Neuronal stem cell (in vitro differentiated cells): ENCODE measurements at regions not wholly inside any gene's neighbourhood (a gene's known extent, or its start where the extent isn't known, plus 50 kb on each side); places are given as distances from the start of the nearest gene placed in this dataset.

ENCODE experiments used
- DNase-seq: peaks from one replicate; pipeline ENCODE4 v3.0.0-alpha.2; 2013; ENCODE audit warnings: low spot score
- H2AFZ ChIP-seq: one replicate; pipeline ENCODE4 v1.6.1; 2013; ENCODE audit warnings: mild to moderate bottlenecking, low read length, inconsistent platforms
- H2AK5ac ChIP-seq: 2 replicates; pipeline ENCODE4 v1.6.1; 2013; ENCODE audit warnings: low read depth, mild to moderate bottlenecking, inconsistent platforms, low read length, moderate library complexity, mixed read lengths
- H2BK120ac ChIP-seq: 2 replicates; pipeline ENCODE4 v1.6.1; 2013; ENCODE audit warnings: low read depth, mild to moderate bottlenecking, inconsistent platforms, low read length, moderate library complexity, mixed read lengths
- H2BK12ac ChIP-seq: one replicate; pipeline ENCODE4 v1.6.1; 2013; ENCODE audit warnings: low read length, inconsistent platforms
- H2BK15ac ChIP-seq: 2 replicates; pipeline ENCODE4 v1.6.1; 2013; ENCODE audit warnings: mild to moderate bottlenecking, low read length, inconsistent platforms, mixed read lengths
- H2BK5ac ChIP-seq: one replicate; pipeline ENCODE4 v1.6.1; 2013; ENCODE audit warnings: inconsistent platforms, mild to moderate bottlenecking, low read length, moderate library complexity
- H3K14ac ChIP-seq: one replicate; pipeline ENCODE4 v1.6.1; 2013; ENCODE audit warnings: low read length, inconsistent platforms
- H3K18ac ChIP-seq: 2 replicates; pipeline ENCODE4 v1.6.1; 2013; ENCODE audit warnings: low read length, inconsistent platforms
- H3K23ac ChIP-seq: 2 replicates; pipeline ENCODE4 v1.6.1; 2013; ENCODE audit warnings: low read depth, mild to moderate bottlenecking, mixed read lengths, low read length, inconsistent platforms; ENCODE audit not compliant: poor library complexity
- H3K27ac ChIP-seq: replicated peaks from 3 replicates; pipeline ENCODE4 v1.5.1; 2013; ENCODE audit warnings: low read length, inconsistent platforms
- H3K27me3 ChIP-seq, 3 experiments: 2 replicates each; pipeline ENCODE4 v1.6.1; 2013; ENCODE audit warnings: low read length in 3 of 3, mild to moderate bottlenecking in 2 of 3, inconsistent platforms in 1 of 3, low read depth in 1 of 3, mixed read lengths in 1 of 3, moderate library complexity in 1 of 3; ENCODE audit not compliant: control insufficient read depth in 3 of 3, insufficient read depth in 3 of 3
- H3K36me3 ChIP-seq, 2 donors: replicated peaks in 1 of 2; 2 replicates each; pipeline ENCODE4 v1.6.1; 2013; ENCODE audit warnings: low read length in 2 of 2; ENCODE audit not compliant: control insufficient read depth in 2 of 2, insufficient read depth in 2 of 2
- H3K4ac ChIP-seq: 2 replicates; pipeline ENCODE4 v1.6.1; 2013; ENCODE audit warnings: inconsistent platforms, mild to moderate bottlenecking, low read length, moderate library complexity
- H3K4me1 ChIP-seq, 2 donors: 1 replicate in 1 of 2; 2 replicates in 1 of 2; pipeline ENCODE4 v1.6.1; 2013; ENCODE audit warnings: low read length in 2 of 2, low read depth in 1 of 2; ENCODE audit not compliant: control insufficient read depth in 2 of 2, insufficient read depth in 1 of 2
- H3K4me2 ChIP-seq: one replicate; pipeline ENCODE4 v1.6.1; 2013; ENCODE audit warnings: mild to moderate bottlenecking, low read length, inconsistent platforms; ENCODE audit not compliant: insufficient read depth, poor library complexity, severe bottlenecking
- H3K4me3 ChIP-seq, 2 donors: 2 replicates each; pipeline ENCODE4 v1.5.1; 2013; ENCODE audit warnings: low read length in 2 of 2, mild to moderate bottlenecking in 2 of 2, inconsistent platforms in 1 of 2, moderate library complexity in 1 of 2
- H3K79me1 ChIP-seq: one replicate; pipeline ENCODE4 v1.6.1; 2013; ENCODE audit warnings: low read depth, mild to moderate bottlenecking, inconsistent platforms, low read length, moderate library complexity
- H3K9ac ChIP-seq: one replicate; pipeline ENCODE4 v1.6.1; 2013; ENCODE audit warnings: mild to moderate bottlenecking, low read depth, low read length, inconsistent platforms; ENCODE audit not compliant: poor library complexity
- H3K9me3 ChIP-seq, 2 donors: replicated peaks in 1 of 2; 2 replicates each; pipeline versions ENCODE3 to v1.6.1; 2013; ENCODE audit warnings: low read length in 2 of 2, mild to moderate bottlenecking in 2 of 2, inconsistent platforms in 1 of 2, low read depth in 1 of 2, mixed read lengths in 1 of 2, moderate library complexity in 1 of 2; ENCODE audit not compliant: control insufficient read depth in 2 of 2, insufficient read depth in 1 of 2
- H4K8ac ChIP-seq: one replicate; pipeline ENCODE4 v1.6.1; 2013; ENCODE audit warnings: low read depth, mild to moderate bottlenecking, inconsistent platforms, low read length, moderate library complexity
- H4K91ac ChIP-seq: one replicate; pipeline ENCODE4 v1.6.1; 2013; ENCODE audit warnings: low read length, low read depth, mild to moderate bottlenecking, inconsistent platforms; ENCODE audit not compliant: poor library complexity
- WGBS, 2 donors: extraction: QIAGEN DNeasy Blood & Tissue Kit; methylation state at CpG; one replicate each; pipeline ENCODE4 v1.1.7; 2013; ENCODE audit warnings: missing lambda C conversion rate in 2 of 2, mixed read lengths in 1 of 2; ENCODE audit not compliant: insufficient read length in 2 of 2, insufficient replicate concordance in 1 of 2; ENCODE audit errors: extremely low coverage in 2 of 2; 5-methylcytosine and 5-hydroxymethylcytosine counted together

DNA sequence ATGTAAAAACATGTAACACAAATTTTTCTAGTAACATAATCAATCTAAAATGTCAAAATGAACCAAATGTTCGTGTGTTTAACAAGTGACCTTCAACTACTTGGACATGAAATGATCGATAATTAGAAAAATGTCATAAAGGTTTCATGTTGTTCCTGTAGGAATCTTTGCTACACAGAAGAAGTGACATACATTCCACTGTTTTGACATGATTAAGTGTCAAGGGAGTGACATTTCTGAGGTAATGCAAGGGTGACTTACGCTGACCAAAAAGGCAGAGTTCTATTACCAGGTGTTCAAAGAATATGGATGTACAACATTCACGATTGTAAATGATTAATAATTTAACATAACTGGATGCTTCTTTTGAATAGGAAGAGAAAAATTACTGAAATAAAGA, 131.1 kb upstream of the ROBO1 start:
- H3K4ac ChIP-seq, result no peak overlapping the region
- no peak overlapping the region for H2BK12ac ChIP-seq
- no peak overlapping the region for H2BK5ac ChIP-seq
- no peaks in the 10 kb centered on the region for H3K36me3 ChIP-seq
- H3K27ac ChIP-seq, result no peak overlapping the region
- no peaks in the 10 kb centered on the region for H3K27me3 ChIP-seq
- H4K91ac ChIP-seq, result no peak overlapping the region
- H2BK15ac ChIP-seq, result no peak overlapping the region
- no peak overlapping the region for H3K18ac ChIP-seq
- H2BK120ac ChIP-seq, result no peak overlapping the region
- H3K9me3 ChIP-seq, result no peaks in the 10 kb centered on the region
- no CpG with 5 or more reads among the region's 4 CpGs for WGBS, 2 donors
- H4K8ac ChIP-seq, result no peak overlapping the region
- no peak overlapping the region for H3K4me2 ChIP-seq
- H3K9ac ChIP-seq, result no peak overlapping the region
- DNase-seq, result no peak
- no peak overlapping the region for H2AFZ ChIP-seq
- H3K4me3 ChIP-seq, result no peak overlapping the region
- H3K4me1 ChIP-seq, result no peaks in the 10 kb centered on the region
- no peak overlapping the region for H3K23ac ChIP-seq
- no peak overlapping the region for H3K14ac ChIP-seq
- H3K79me1 ChIP-seq, result no peaks in the 10 kb centered on the region
- no peak overlapping the region for H2AK5ac ChIP-seq

DNA sequence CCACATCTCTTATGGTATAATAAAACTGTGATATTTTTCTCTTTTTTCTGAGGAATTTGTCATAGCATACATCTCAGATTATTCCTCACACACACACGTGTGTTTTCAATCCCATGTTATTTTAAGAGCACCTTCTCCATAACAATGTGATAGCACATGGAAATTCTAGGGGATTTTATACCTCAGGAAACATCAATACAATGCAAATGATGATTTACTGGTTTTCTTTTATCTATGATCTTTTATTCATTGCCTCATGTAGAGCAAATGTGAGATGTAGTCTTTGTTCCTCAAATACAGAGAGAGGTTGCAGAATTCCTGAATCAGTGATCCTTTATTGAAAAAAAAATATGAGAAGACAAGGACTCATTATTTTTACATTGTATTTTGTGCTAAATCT, 128.3 kb upstream of the ROBO1 start:
- Histone ChIP-seq H3K14ac (no peak overlapping the region), H3K4ac (no peak overlapping the region), H3K9me3 (no peaks in the 10 kb centered on the region), H4K91ac (no peak overlapping the region), H3K4me3 (no peak overlapping the region), H3K18ac (no peak overlapping the region), H2BK12ac (no peak overlapping the region), H3K36me3 (no peaks in the 10 kb centered on the region), H3K79me1 (no peaks in the 10 kb centered on the region), H3K27ac (no peak overlapping the region), H2BK5ac (no peak overlapping the region), H4K8ac (no peak overlapping the region), H3K23ac (no peak overlapping the region), H2AFZ (no peak overlapping the region), H2AK5ac (no peak overlapping the region), H3K27me3 (no peaks in the 10 kb centered on the region), H2BK15ac (no peak overlapping the region), H3K4me1 (no peaks in the 10 kb centered on the region), H3K9ac (no peak overlapping the region), H2BK120ac (no peak overlapping the region), H3K4me2 (no peak overlapping the region)
- no peak for DNase-seq
- no CpG with 5 or more reads among the region's 1 CpG for WGBS, 2 donors

DNA sequence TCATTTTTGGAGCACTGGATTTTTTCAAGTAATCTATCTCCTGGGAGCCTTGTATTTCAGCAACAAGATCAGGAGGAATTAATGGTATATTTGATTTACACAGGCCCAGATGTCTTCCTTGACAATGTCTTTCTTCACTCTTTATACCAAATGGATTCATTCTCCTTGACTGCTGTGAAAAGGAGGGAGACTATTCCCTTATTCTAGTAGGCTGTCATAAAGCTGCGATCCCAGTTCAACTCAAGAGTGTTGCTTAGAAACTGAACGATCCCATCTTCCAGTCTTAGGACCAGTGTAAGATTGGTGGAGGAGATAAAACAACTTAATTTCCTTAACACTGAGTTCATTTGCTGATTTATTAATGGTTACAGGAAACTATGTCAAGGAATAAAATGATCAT, 119.4 kb upstream of the ROBO1 start:
- DNase-seq, result no peak
- WGBS, 2 donors, result no CpG with 5 or more reads among the region's 2 CpGs
- Histone ChIP-seq H3K9me3 (no peaks in the 10 kb centered on the region), H3K18ac (no peak overlapping the region), H3K27ac (no peak overlapping the region), H3K23ac (no peak overlapping the region), H3K27me3 (no peaks in the 10 kb centered on the region), H3K4ac (no peak overlapping the region), H4K8ac (no peak overlapping the region), H2AK5ac (no peak overlapping the region), H2AFZ (no peak overlapping the region), H4K91ac (no peak overlapping the region), H3K14ac (no peak overlapping the region), H2BK5ac (no peak overlapping the region), H2BK120ac (no peak overlapping the region), H2BK15ac (no peak overlapping the region), H3K79me1 (no peaks in the 10 kb centered on the region), H3K4me3 (no peak overlapping the region), H3K9ac (no peak overlapping the region), H3K36me3 (no peaks in the 10 kb centered on the region), H3K4me2 (no peak overlapping the region), H3K4me1 (no peaks in the 10 kb centered on the region), H2BK12ac (no peak overlapping the region)

DNA sequence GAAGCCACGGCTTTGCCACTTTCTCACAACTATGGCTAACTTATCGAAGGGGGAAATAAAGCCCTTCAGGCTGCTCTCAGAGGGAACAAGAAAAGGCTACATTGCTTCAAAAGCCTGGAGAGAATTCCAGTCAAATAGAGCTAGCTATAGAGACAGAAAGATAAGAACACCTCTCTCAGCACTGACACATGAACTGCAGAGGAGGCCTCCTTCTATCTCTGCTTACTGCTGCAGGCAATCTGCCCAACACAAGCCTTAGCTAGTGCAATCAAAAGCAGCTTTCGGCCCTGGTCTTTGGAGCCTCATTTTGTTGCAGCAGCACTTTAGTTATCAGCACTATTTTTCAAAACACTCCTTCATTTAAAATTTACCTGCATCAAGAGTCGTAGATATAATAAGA, 118.4 kb upstream of the ROBO1 start:
- no peaks in the 10 kb centered on the region for H3K4me1 ChIP-seq
- no peak overlapping the region for H3K27ac ChIP-seq
- H3K23ac ChIP-seq, result no peak overlapping the region
- WGBS, 2 donors, result no CpG with 5 or more reads among the region's 4 CpGs
- H2BK12ac ChIP-seq, result no peak overlapping the region
- no peak overlapping the region for H4K8ac ChIP-seq
- H3K4ac ChIP-seq, result no peak overlapping the region
- no peaks in the 10 kb centered on the region for H3K36me3 ChIP-seq
- no peak overlapping the region for H3K4me2 ChIP-seq
- DNase-seq, result no peak
- H3K14ac ChIP-seq, result no peak overlapping the region
- H3K9ac ChIP-seq, result no peak overlapping the region
- H3K18ac ChIP-seq, result no peak overlapping the region
- H2BK120ac ChIP-seq, result no peak overlapping the region
- no peak overlapping the region for H2BK5ac ChIP-seq
- no peak overlapping the region for H2BK15ac ChIP-seq
- no peaks in the 10 kb centered on the region for H3K27me3 ChIP-seq
- H2AK5ac ChIP-seq, result no peak overlapping the region
- H4K91ac ChIP-seq, result no peak overlapping the region
- H3K4me3 ChIP-seq, result no peak overlapping the region
- H3K9me3 ChIP-seq, result no peaks in the 10 kb centered on the region
- H3K79me1 ChIP-seq, result no peaks in the 10 kb centered on the region
- no peak overlapping the region for H2AFZ ChIP-seq
